WTC11 (cell line): ENCODE measurements at regions not wholly inside any gene's neighbourhood (a gene's known extent, or its start where the extent isn't known, plus 50 kb on each side); places are given as distances from the start of the nearest gene placed in this dataset.

Experiments
- ELF4 ChIP-seq: sonication (generic); formaldehyde crosslinking; IDR thresholded peaks from 2 replicates; pipeline ENCODE4 v1.8.1; 2022; ENCODE audit warnings: low read depth, mild to moderate bottlenecking, moderate library complexity, missing genetic modification reagents
- KAT7 ChIP-seq: sonication (generic); formaldehyde crosslinking; IDR thresholded peaks from 2 replicates; pipeline ENCODE4 v1.8.1; 2023; ENCODE audit warnings: missing genetic modification reagents, mild to moderate bottlenecking, borderline replicate concordance
- NR1H2 ChIP-seq: sonication (generic); formaldehyde crosslinking; IDR thresholded peaks from 2 replicates; pipeline ENCODE4 v1.9.0; 2021; ENCODE audit warnings: mild to moderate bottlenecking, moderate library complexity, missing genetic modification reagents
- NR2C2 ChIP-seq: sonication (generic); formaldehyde crosslinking; IDR thresholded peaks from 2 replicates; pipeline ENCODE4 v1.8.0; 2022; ENCODE audit warnings: mild to moderate bottlenecking, missing genetic modification reagents
- RORB ChIP-seq: fragments of 250-450 bp; sonication (Bioruptor Pico); IDR thresholded peaks from 2 replicates; pipeline ENCODE4 v1.9.0; 2021; ENCODE audit warnings: mild to moderate bottlenecking
- SP1 ChIP-seq: sonication (generic); formaldehyde crosslinking; conservative IDR thresholded peaks from 2 replicates; pipeline ENCODE4 v1.8.1; 2022; ENCODE audit warnings: missing genetic modification reagents
- TEAD1 ChIP-seq: sonication (generic); formaldehyde crosslinking; IDR thresholded peaks from 2 replicates; pipeline ENCODE4 v1.8.0; 2022; ENCODE audit warnings: mild to moderate bottlenecking, missing genetic modification reagents
- ZNF317 ChIP-seq: sonication (generic); formaldehyde crosslinking; IDR thresholded peaks from 2 replicates; pipeline ENCODE4 v1.8.1; 2023; ENCODE audit warnings: low read depth, mild to moderate bottlenecking, moderate library complexity, missing genetic modification reagents, borderline replicate concordance
- TF ChIP-seq, protein P1 (sequence below): fragments of 200-600 bp; IDR thresholded peaks from 2 replicates; pipeline ENCODE4 v1.8.0; 2022; ENCODE audit warnings: antibody characterized with exemption
- TF ChIP-seq, protein P2 (sequence below): sonication (generic); formaldehyde crosslinking; IDR thresholded peaks from 2 replicates; pipeline ENCODE4 v1.8.0; 2022; ENCODE audit warnings: mild to moderate bottlenecking, missing genetic modification reagents

DNA sequence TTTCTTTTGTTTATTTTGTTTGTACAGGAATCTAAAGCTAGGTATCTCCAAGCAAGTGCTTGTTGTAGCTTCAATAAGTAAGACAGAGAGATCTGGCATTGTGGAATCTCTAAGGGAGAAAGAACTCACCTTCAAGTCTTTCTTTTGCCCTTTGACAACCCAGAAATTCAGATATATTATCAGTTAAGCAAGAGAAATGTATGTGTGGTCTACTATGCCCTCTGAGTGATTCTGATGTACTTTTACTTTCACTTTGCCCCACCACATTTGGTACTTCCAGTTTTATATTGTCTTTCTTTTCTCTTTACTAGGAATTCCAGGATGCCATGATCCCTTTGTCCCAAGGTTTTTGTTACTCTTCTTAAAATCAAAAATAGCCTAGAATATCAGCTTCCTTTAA, 259.6 kb upstream of the PIK3C3 start:
- TF ChIP-seq NR1H2 (no peak), NR2C2 (CRISPR knock-in tag) (no peak), ELF4 (CRISPR knock-in tag) (no peak), SP1 (CRISPR knock-in tag) (no peak), KAT7 (CRISPR knock-in tag) (no peak), RORB (CRISPR knock-in tag) (no peak), TEAD1 (CRISPR knock-in tag) (no peak), ZNF317 (no peak)
- TF ChIP-seq, protein P1, sequence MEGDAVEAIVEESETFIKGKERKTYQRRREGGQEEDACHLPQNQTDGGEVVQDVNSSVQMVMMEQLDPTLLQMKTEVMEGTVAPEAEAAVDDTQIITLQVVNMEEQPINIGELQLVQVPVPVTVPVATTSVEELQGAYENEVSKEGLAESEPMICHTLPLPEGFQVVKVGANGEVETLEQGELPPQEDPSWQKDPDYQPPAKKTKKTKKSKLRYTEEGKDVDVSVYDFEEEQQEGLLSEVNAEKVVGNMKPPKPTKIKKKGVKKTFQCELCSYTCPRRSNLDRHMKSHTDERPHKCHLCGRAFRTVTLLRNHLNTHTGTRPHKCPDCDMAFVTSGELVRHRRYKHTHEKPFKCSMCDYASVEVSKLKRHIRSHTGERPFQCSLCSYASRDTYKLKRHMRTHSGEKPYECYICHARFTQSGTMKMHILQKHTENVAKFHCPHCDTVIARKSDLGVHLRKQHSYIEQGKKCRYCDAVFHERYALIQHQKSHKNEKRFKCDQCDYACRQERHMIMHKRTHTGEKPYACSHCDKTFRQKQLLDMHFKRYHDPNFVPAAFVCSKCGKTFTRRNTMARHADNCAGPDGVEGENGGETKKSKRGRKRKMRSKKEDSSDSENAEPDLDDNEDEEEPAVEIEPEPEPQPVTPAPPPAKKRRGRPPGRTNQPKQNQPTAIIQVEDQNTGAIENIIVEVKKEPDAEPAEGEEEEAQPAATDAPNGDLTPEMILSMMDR: no peak
- TF ChIP-seq, protein P2, sequence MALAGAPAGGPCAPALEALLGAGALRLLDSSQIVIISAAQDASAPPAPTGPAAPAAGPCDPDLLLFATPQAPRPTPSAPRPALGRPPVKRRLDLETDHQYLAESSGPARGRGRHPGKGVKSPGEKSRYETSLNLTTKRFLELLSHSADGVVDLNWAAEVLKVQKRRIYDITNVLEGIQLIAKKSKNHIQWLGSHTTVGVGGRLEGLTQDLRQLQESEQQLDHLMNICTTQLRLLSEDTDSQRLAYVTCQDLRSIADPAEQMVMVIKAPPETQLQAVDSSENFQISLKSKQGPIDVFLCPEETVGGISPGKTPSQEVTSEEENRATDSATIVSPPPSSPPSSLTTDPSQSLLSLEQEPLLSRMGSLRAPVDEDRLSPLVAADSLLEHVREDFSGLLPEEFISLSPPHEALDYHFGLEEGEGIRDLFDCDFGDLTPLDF (CRISPR knock-in tag): no peak
